Epithelial cell of proximal tubule (primary cell): ENCODE measurements at regions not wholly inside any gene's neighbourhood (a gene's known extent, or its start where the extent isn't known, plus 50 kb on each side); places are given as distances from the start of the nearest gene placed in this dataset.

ENCODE experiments used
- DNase-seq: peaks from one replicate; pipeline ENCODE4 v3.0.0-alpha.2; 2011; ENCODE audit warnings: low read depth
- H3K4me3 ChIP-seq: 2 replicates; pipeline ENCODE4 v1.5.1; 2011; ENCODE audit warnings: low read depth, mild to moderate bottlenecking, low read length
- TF ChIP-seq, protein P1 (sequence below): conservative IDR thresholded peaks from 2 replicates; pipeline ENCODE4 v1.5.1; 2012; ENCODE audit warnings: low read depth, mild to moderate bottlenecking, low read length

DNA sequence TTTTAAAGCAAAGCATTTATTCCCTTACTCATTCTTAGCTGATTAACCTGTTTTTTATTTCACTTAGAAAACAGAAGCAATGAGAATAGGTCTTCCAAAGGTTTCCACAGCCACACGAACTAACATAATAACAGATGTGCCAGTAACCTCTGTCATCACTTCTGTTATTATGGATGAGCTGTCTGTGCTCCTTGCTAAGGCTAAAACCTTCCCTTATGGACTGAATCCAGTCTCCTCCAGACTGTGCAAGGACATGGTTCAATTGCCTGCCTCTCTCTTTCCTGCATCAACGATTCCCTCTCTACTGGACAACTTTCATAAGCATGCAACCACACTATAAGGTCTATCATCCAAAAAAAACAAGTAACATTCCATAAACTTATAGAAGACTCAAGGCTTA, 1446.2 kb downstream of the MAT2B start:
- TF ChIP-seq, protein P1, sequence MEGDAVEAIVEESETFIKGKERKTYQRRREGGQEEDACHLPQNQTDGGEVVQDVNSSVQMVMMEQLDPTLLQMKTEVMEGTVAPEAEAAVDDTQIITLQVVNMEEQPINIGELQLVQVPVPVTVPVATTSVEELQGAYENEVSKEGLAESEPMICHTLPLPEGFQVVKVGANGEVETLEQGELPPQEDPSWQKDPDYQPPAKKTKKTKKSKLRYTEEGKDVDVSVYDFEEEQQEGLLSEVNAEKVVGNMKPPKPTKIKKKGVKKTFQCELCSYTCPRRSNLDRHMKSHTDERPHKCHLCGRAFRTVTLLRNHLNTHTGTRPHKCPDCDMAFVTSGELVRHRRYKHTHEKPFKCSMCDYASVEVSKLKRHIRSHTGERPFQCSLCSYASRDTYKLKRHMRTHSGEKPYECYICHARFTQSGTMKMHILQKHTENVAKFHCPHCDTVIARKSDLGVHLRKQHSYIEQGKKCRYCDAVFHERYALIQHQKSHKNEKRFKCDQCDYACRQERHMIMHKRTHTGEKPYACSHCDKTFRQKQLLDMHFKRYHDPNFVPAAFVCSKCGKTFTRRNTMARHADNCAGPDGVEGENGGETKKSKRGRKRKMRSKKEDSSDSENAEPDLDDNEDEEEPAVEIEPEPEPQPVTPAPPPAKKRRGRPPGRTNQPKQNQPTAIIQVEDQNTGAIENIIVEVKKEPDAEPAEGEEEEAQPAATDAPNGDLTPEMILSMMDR = no peak
- H3K4me3 ChIP-seq = no peak overlapping the region
- no peak for DNase-seq

- TF ChIP-seq, protein P1 = no peak
- no peak for DNase-seq
- H3K4me3 ChIP-seq = no peak overlapping the region
Observed at GRCh38 chr5:164958688-164959087, 1453.3 kb downstream of the MAT2B start.

GRCh38 chr5:164959761-164960160, 1454.3 kb downstream of the MAT2B start:
- TF ChIP-seq, protein P1 = no peak
- no peak for DNase-seq
- no peak overlapping the region for H3K4me3 ChIP-seq

- no peak overlapping the region for H3K4me3 ChIP-seq
- TF ChIP-seq, protein P1 = no peak
- DNase-seq = no peak
Observed at GRCh38 chr5:164962329-164962961, 1457.0 kb downstream of the MAT2B start.

- no peak overlapping the region for H3K4me3 ChIP-seq
- TF ChIP-seq, protein P1 = no peak
- no peak for DNase-seq
Observed at GRCh38 chr5:164966611-164967010, 1461.2 kb downstream of the MAT2B start.

DNA sequence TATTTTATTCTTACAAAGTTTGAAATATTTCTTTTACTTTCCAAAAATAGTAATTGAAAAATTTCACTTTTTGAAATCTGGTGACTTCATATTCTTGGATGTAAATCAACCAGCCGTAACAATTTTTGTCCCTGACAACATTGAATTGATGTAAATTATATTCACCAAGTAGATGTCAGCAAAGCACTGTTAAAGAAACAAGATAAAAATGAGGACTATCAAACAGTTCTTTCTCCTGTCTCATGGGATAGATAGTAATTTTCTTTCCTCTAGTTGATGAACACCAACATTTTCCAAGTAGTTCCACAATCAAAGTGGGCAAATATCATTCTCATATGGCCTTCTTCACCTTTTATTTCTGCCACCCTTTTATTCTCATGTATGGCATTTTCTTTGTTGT, 1461.9 kb downstream of the MAT2B start:
- no peak for DNase-seq
- TF ChIP-seq, protein P1 = no peak
- no peak overlapping the region for H3K4me3 ChIP-seq

GRCh38 chr5:164972973-164973372, 1467.6 kb downstream of the MAT2B start:
- TF ChIP-seq, protein P1 = no peak
- no peak overlapping the region for H3K4me3 ChIP-seq
- DNase-seq = no peak
